ENCODE measurements at regions not wholly inside any gene's neighbourhood (a gene's known extent, or its start where the extent isn't known, plus 50 kb on each side); places are given as distances from the start of the nearest gene placed in this dataset.

DNA sequence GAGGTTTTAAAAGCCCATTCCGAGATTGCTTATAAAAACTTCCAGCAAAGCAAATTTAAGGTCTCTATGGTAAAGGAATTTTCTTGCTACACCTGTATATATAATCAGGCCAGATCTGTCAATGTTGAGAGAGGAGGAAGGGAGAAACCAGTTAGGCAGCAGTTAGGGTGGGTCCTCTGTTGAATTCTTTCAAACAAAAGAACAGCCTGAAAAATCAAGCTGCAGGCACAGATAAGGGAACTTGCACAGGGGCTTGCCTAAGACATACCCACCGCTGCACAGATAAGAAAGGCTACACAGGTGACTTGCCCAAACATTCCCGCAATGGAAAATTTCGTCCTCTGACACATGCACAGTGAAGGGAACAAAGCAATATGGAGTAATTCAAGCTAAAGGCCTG is 59.8 kb upstream of the IMMP2L start:
- Histone ChIP-seq H3K4me1 (ENCODE audit: control extremely low read depth in 1 of 4, control insufficient read depth in 4 of 4, insufficient read depth in 4 of 4, low read length in 3 of 4) (no peaks in the 10 kb centered on the region), H3K4me3 (ENCODE audit: control insufficient read depth in 1 of 7, extremely low read depth in 1 of 7, insufficient read depth in 4 of 7, low read depth in 2 of 7, low read length in 6 of 7) (no peak overlapping the region), H3K27me3 (replicated peaks in 2 of 5; ENCODE audit: control insufficient read depth in 4 of 5, insufficient read depth in 5 of 5, low read length in 4 of 5) (peaks cover 0 to 1% (median 0%) of the 10 kb centered on the region in 5 experiments), H3K27ac (ENCODE audit: insufficient read depth in 1 of 2, low read depth in 1 of 2, low read length in 2 of 2, poor library complexity in 1 of 2, severe bottlenecking in 2 of 2) (no peak overlapping the region), H3K9me3 (ENCODE audit: control extremely low read depth in 1 of 5, control insufficient read depth in 4 of 5, insufficient read depth in 2 of 5, low read depth in 1 of 5, low read length in 4 of 5) (peaks cover 0 to 3% (median 0%) of the 10 kb centered on the region in 5 experiments), H3K36me3 (ENCODE audit: control insufficient read depth in 4 of 4, insufficient read depth in 4 of 4, low read length in 3 of 4) (no peaks in the 10 kb centered on the region)
- DNase-seq, result no peak
- WGBS (ENCODE audit: insufficient coverage), result 98% methylated on average over 4 of the region's 4 CpGs
- ChIA-PET POLR2A (no interaction called here), CTCF (no interaction called here)

Data from common myeloid progenitor, CD34-positive (primary cell).